Endothelial cell of umbilical vein (primary cell): ENCODE measurements at regions not wholly inside any gene's neighbourhood (a gene's known extent, or its start where the extent isn't known, plus 50 kb on each side); places are given as distances from the start of the nearest gene placed in this dataset.

Source experiments
- EZH2 ChIP-seq: IDR thresholded peaks from 2 replicates; pipeline ENCODE4 v1.6.1; 2012; ENCODE audit warnings: borderline replicate concordance, low read depth, mild to moderate bottlenecking, moderate library complexity, low read length, inconsistent platforms; ENCODE audit not compliant: severe bottlenecking
- GATA2 ChIP-seq: IDR thresholded peaks from 2 replicates; pipeline ENCODE4 v1.7.0; 2011; ENCODE audit warnings: low read depth, mild to moderate bottlenecking, moderate library complexity, mixed read lengths, low read length; ENCODE audit not compliant: insufficient read length, insufficient read depth
- POLR2A ChIP-seq: IDR thresholded peaks from 2 replicates; pipeline ENCODE4 v1.6.1; 2012; ENCODE audit warnings: low read depth, mild to moderate bottlenecking, control low read depth, low read length
- POLR2AphosphoS5 ChIP-seq: IDR thresholded peaks from 2 replicates; pipeline ENCODE4 v1.6.1; 2012; ENCODE audit warnings: low read depth, mild to moderate bottlenecking, control low read depth, low read length, moderate library complexity; ENCODE audit not compliant: insufficient read depth
- TF ChIP-seq, protein P1 (sequence below), 2 donors: IDR thresholded peaks; 1 replicate in 1 of 2; 2 replicates in 1 of 2; pipeline ENCODE4 v1.5.1; 2011; ENCODE audit warnings: low read length in 2 of 2, mild to moderate bottlenecking in 2 of 2, moderate library complexity in 2 of 2, control low read depth in 1 of 2, inconsistent platforms in 1 of 2, low read depth in 1 of 2; ENCODE audit not compliant: insufficient read depth in 1 of 2; ENCODE audit errors: extremely low read depth in 1 of 2
- TF ChIP-seq, protein P2 (sequence below): IDR thresholded peaks from 2 replicates; pipeline ENCODE4 v1.6.1; 2011; ENCODE audit not compliant: insufficient read depth, insufficient read length

DNA sequence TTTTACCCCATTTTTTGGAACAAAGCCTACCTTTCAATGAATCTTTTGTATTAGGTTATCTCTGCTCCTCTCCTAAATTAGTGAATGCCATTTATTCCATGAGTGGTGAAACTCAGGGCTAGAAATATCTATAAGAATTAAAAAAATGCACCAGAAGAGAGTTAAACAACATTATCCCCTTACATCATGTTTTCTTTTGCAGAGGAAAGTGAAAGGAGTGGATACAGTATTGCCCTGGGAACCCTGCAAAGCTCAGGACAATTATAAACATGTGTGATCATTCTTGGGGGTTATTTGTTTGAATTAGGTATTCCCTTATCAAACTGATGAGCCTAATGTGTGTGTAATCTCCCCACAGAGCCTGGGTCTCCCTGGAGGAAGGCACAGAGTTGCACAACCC lies 559.2 kb downstream of the RNF144A start:
- TF ChIP-seq, protein P1, sequence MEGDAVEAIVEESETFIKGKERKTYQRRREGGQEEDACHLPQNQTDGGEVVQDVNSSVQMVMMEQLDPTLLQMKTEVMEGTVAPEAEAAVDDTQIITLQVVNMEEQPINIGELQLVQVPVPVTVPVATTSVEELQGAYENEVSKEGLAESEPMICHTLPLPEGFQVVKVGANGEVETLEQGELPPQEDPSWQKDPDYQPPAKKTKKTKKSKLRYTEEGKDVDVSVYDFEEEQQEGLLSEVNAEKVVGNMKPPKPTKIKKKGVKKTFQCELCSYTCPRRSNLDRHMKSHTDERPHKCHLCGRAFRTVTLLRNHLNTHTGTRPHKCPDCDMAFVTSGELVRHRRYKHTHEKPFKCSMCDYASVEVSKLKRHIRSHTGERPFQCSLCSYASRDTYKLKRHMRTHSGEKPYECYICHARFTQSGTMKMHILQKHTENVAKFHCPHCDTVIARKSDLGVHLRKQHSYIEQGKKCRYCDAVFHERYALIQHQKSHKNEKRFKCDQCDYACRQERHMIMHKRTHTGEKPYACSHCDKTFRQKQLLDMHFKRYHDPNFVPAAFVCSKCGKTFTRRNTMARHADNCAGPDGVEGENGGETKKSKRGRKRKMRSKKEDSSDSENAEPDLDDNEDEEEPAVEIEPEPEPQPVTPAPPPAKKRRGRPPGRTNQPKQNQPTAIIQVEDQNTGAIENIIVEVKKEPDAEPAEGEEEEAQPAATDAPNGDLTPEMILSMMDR (IDR thresholded peaks at IDR 0.05; ENCODE audit: extremely low read depth in 1 of 2, insufficient read depth in 1 of 2, low read depth in 1 of 2, low read length in 2 of 2) = no peak
- TF ChIP-seq POLR2AphosphoS5 (no peak), EZH2 (no peak), POLR2A (no peak), GATA2 (no peak)
- TF ChIP-seq, protein P2, sequence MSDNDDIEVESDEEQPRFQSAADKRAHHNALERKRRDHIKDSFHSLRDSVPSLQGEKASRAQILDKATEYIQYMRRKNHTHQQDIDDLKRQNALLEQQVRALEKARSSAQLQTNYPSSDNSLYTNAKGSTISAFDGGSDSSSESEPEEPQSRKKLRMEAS = no peak
